ENCODE measurements at regions not wholly inside any gene's neighbourhood (a gene's known extent, or its start where the extent isn't known, plus 50 kb on each side); places are given as distances from the start of the nearest gene placed in this dataset.
"Not testable (repeated sequence)": the region's sequence is repeated elsewhere in the genome, so short reads cannot be mapped to it uniquely, and the experiment has no call there.

GRCh38 chr6:144485531-144485930, 200.4 kb downstream of the UTRN start:
- no peaks in the 10 kb centered on the region for H3K9me3 ChIP-seq (ENCODE audit: control insufficient read depth in 2 of 2, insufficient read depth in 1 of 2, low read depth in 1 of 2, low read length in 1 of 2)
- H3K27me3 ChIP-seq (ENCODE audit: control insufficient read depth in 1 of 2, insufficient read depth in 2 of 2, low read length in 2 of 2): no peaks in the 10 kb centered on the region
- no peaks in the 10 kb centered on the region for H3K4me1 ChIP-seq (ENCODE audit: control insufficient read depth in 2 of 2, insufficient read depth in 2 of 2, low read length in 1 of 2)
- peaks cover 0 to 2% of the 10 kb centered on the region in 2 donors for H3K36me3 ChIP-seq (ENCODE audit: control insufficient read depth in 2 of 2, insufficient read depth in 2 of 2, low read length in 1 of 2)
- H3K4me3 ChIP-seq (ENCODE audit: low read depth in 1 of 2, low read length in 2 of 2): no peak overlapping the region
- WGBS, 2 donors: 91 to 92% methylated on average over 4 of the region's 4 CpGs
- no peak overlapping the region for H3K27ac ChIP-seq (ENCODE audit: low read depth in 2 of 2, low read length in 1 of 2)

GRCh38 chr6:144488590-144488989, 203.5 kb downstream of the UTRN start:
- no peak overlapping the region for H3K27ac ChIP-seq (ENCODE audit: low read depth in 2 of 2, low read length in 1 of 2)
- H3K4me3 ChIP-seq (ENCODE audit: low read depth in 1 of 2, low read length in 2 of 2): no peak overlapping the region
- H3K9me3 ChIP-seq (ENCODE audit: control insufficient read depth in 2 of 2, insufficient read depth in 1 of 2, low read depth in 1 of 2, low read length in 1 of 2): no peaks in the 10 kb centered on the region
- H3K27me3 ChIP-seq (ENCODE audit: control insufficient read depth in 1 of 2, insufficient read depth in 2 of 2, low read length in 2 of 2): no peaks in the 10 kb centered on the region
- no peaks in the 10 kb centered on the region for H3K4me1 ChIP-seq (ENCODE audit: control insufficient read depth in 2 of 2, insufficient read depth in 2 of 2, low read length in 1 of 2)
- WGBS, 2 donors: 83 to 92% methylated on average over 3 of the region's 3 CpGs
- H3K36me3 ChIP-seq (ENCODE audit: control insufficient read depth in 2 of 2, insufficient read depth in 2 of 2, low read length in 1 of 2): peaks cover 0 to 5% of the 10 kb centered on the region in 2 donors

GRCh38 chr6:144493035-144493910, 208.1 kb downstream of the UTRN start:
- H3K27ac ChIP-seq (ENCODE audit: low read depth in 2 of 2, low read length in 1 of 2): no peak overlapping the region
- H3K4me1 ChIP-seq (ENCODE audit: control insufficient read depth in 2 of 2, insufficient read depth in 2 of 2, low read length in 1 of 2): no peaks in the 10 kb centered on the region
- H3K27me3 ChIP-seq (ENCODE audit: control insufficient read depth in 1 of 2, insufficient read depth in 2 of 2, low read length in 2 of 2): no peaks in the 10 kb centered on the region
- peaks cover 0 to 3% of the 10 kb centered on the region in 2 donors for H3K36me3 ChIP-seq (ENCODE audit: control insufficient read depth in 2 of 2, insufficient read depth in 2 of 2, low read length in 1 of 2)
- H3K9me3 ChIP-seq (ENCODE audit: control insufficient read depth in 2 of 2, insufficient read depth in 1 of 2, low read depth in 1 of 2, low read length in 1 of 2): no peaks in the 10 kb centered on the region
- 52 to 70% methylated on average over 6 of the region's 6 CpGs for WGBS, 2 donors
- no peak overlapping the region for H3K4me3 ChIP-seq (ENCODE audit: low read depth in 1 of 2, low read length in 2 of 2)

GRCh38 chr6:144495076-144495475, 209.9 kb downstream of the UTRN start:
- not testable (repeated sequence) for H3K4me1 ChIP-seq (ENCODE audit: control insufficient read depth in 2 of 2, insufficient read depth in 2 of 2, low read length in 1 of 2); H3K4me3 ChIP-seq (ENCODE audit: low read depth in 1 of 2, low read length in 2 of 2); H3K27me3 ChIP-seq (ENCODE audit: control insufficient read depth in 1 of 2, insufficient read depth in 2 of 2, low read length in 2 of 2); H3K27ac ChIP-seq (ENCODE audit: low read depth in 2 of 2, low read length in 1 of 2); H3K9me3 ChIP-seq (ENCODE audit: control insufficient read depth in 2 of 2, insufficient read depth in 1 of 2, low read depth in 1 of 2, low read length in 1 of 2); H3K36me3 ChIP-seq (ENCODE audit: control insufficient read depth in 2 of 2, insufficient read depth in 2 of 2, low read length in 1 of 2)
- WGBS, 2 donors: 97 to 99% methylated on average over 22 of the region's 22 CpGs

- H3K27me3 ChIP-seq (ENCODE audit: control insufficient read depth in 1 of 2, insufficient read depth in 2 of 2, low read length in 2 of 2): no peaks in the 10 kb centered on the region
- H3K4me1 ChIP-seq (ENCODE audit: control insufficient read depth in 2 of 2, insufficient read depth in 2 of 2, low read length in 1 of 2): no peaks in the 10 kb centered on the region
- 71 to 73% methylated on average over 1 of the region's 1 CpG for WGBS, 2 donors
- no peak overlapping the region for H3K4me3 ChIP-seq (ENCODE audit: low read depth in 1 of 2, low read length in 2 of 2)
- H3K9me3 ChIP-seq (ENCODE audit: control insufficient read depth in 2 of 2, insufficient read depth in 1 of 2, low read depth in 1 of 2, low read length in 1 of 2): no peaks in the 10 kb centered on the region
- no peak overlapping the region for H3K27ac ChIP-seq (ENCODE audit: low read depth in 2 of 2, low read length in 1 of 2)
- H3K36me3 ChIP-seq (ENCODE audit: control insufficient read depth in 2 of 2, insufficient read depth in 2 of 2, low read length in 1 of 2): peaks cover 3 to 5% of the 10 kb centered on the region in 2 donors
Measured at GRCh38 chr6:144497650-144498049, 212.5 kb downstream of the UTRN start.

- Histone ChIP-seq H3K27ac (ENCODE audit: low read depth in 2 of 2, low read length in 1 of 2) (no peak overlapping the region), H3K27me3 (ENCODE audit: control insufficient read depth in 1 of 2, insufficient read depth in 2 of 2, low read length in 2 of 2) (no peaks in the 10 kb centered on the region), H3K4me3 (ENCODE audit: low read depth in 1 of 2, low read length in 2 of 2) (no peak overlapping the region), H3K36me3 (ENCODE audit: control insufficient read depth in 2 of 2, insufficient read depth in 2 of 2, low read length in 1 of 2) (peaks cover 3 to 5% of the 10 kb centered on the region in 2 donors), H3K9me3 (ENCODE audit: control insufficient read depth in 2 of 2, insufficient read depth in 1 of 2, low read depth in 1 of 2, low read length in 1 of 2) (no peaks in the 10 kb centered on the region), H3K4me1 (ENCODE audit: control insufficient read depth in 2 of 2, insufficient read depth in 2 of 2, low read length in 1 of 2) (no peaks in the 10 kb centered on the region)
- WGBS, 2 donors: 58 to 60% methylated on average over 3 of the region's 3 CpGs
Measured at GRCh38 chr6:144500892-144501291, 215.8 kb downstream of the UTRN start.

- H3K27ac ChIP-seq (ENCODE audit: low read depth in 2 of 2, low read length in 1 of 2); H3K9me3 ChIP-seq (ENCODE audit: control insufficient read depth in 2 of 2, insufficient read depth in 1 of 2, low read depth in 1 of 2, low read length in 1 of 2); H3K4me3 ChIP-seq (ENCODE audit: low read depth in 1 of 2, low read length in 2 of 2); H3K4me1 ChIP-seq (ENCODE audit: control insufficient read depth in 2 of 2, insufficient read depth in 2 of 2, low read length in 1 of 2); H3K27me3 ChIP-seq (ENCODE audit: control insufficient read depth in 1 of 2, insufficient read depth in 2 of 2, low read length in 2 of 2); H3K36me3 ChIP-seq (ENCODE audit: control insufficient read depth in 2 of 2, insufficient read depth in 2 of 2, low read length in 1 of 2): not testable (repeated sequence)
- WGBS, 2 donors: 96 to 97% methylated on average over 4 of the region's 4 CpGs
Measured at GRCh38 chr6:144505214-144505613, 220.1 kb downstream of the UTRN start.

GRCh38 chr6:144506051-144506450, 220.9 kb downstream of the UTRN start:
- 97 to 99% methylated on average over 3 of the region's 3 CpGs for WGBS, 2 donors
- not testable (repeated sequence) for H3K4me3 ChIP-seq (ENCODE audit: low read depth in 1 of 2, low read length in 2 of 2); H3K9me3 ChIP-seq (ENCODE audit: control insufficient read depth in 2 of 2, insufficient read depth in 1 of 2, low read depth in 1 of 2, low read length in 1 of 2); H3K27me3 ChIP-seq (ENCODE audit: control insufficient read depth in 1 of 2, insufficient read depth in 2 of 2, low read length in 2 of 2); H3K36me3 ChIP-seq (ENCODE audit: control insufficient read depth in 2 of 2, insufficient read depth in 2 of 2, low read length in 1 of 2); H3K4me1 ChIP-seq (ENCODE audit: control insufficient read depth in 2 of 2, insufficient read depth in 2 of 2, low read length in 1 of 2); H3K27ac ChIP-seq (ENCODE audit: low read depth in 2 of 2, low read length in 1 of 2)

GRCh38 chr6:144507772-144508312, 222.7 kb downstream of the UTRN start:
- not testable (repeated sequence) for H3K27me3 ChIP-seq (ENCODE audit: control insufficient read depth in 1 of 2, insufficient read depth in 2 of 2, low read length in 2 of 2); H3K4me3 ChIP-seq (ENCODE audit: low read depth in 1 of 2, low read length in 2 of 2); H3K27ac ChIP-seq (ENCODE audit: low read depth in 2 of 2, low read length in 1 of 2); H3K36me3 ChIP-seq (ENCODE audit: control insufficient read depth in 2 of 2, insufficient read depth in 2 of 2, low read length in 1 of 2); H3K4me1 ChIP-seq (ENCODE audit: control insufficient read depth in 2 of 2, insufficient read depth in 2 of 2, low read length in 1 of 2); H3K9me3 ChIP-seq (ENCODE audit: control insufficient read depth in 2 of 2, insufficient read depth in 1 of 2, low read depth in 1 of 2, low read length in 1 of 2)
- WGBS, 2 donors: 92 to 93% methylated on average over 6 of the region's 6 CpGs

GRCh38 chr6:144510859-144511258, 225.7 kb downstream of the UTRN start:
- Histone ChIP-seq H3K9me3 (ENCODE audit: control insufficient read depth in 2 of 2, insufficient read depth in 1 of 2, low read depth in 1 of 2, low read length in 1 of 2) (no peaks in the 10 kb centered on the region), H3K27me3 (ENCODE audit: control insufficient read depth in 1 of 2, insufficient read depth in 2 of 2, low read length in 2 of 2) (no peaks in the 10 kb centered on the region), H3K36me3 (ENCODE audit: control insufficient read depth in 2 of 2, insufficient read depth in 2 of 2, low read length in 1 of 2) (peaks cover 0 to 8% of the 10 kb centered on the region in 2 donors), H3K4me1 (ENCODE audit: control insufficient read depth in 2 of 2, insufficient read depth in 2 of 2, low read length in 1 of 2) (no peaks in the 10 kb centered on the region), H3K4me3 (ENCODE audit: low read depth in 1 of 2, low read length in 2 of 2) (no peak overlapping the region), H3K27ac (ENCODE audit: low read depth in 2 of 2, low read length in 1 of 2) (no peak overlapping the region)
- WGBS, 2 donors: 95 to 97% methylated on average over 4 of the region's 4 CpGs
